ENCODE measurements at regions not wholly inside any gene's neighbourhood (a gene's known extent, or its start where the extent isn't known, plus 50 kb on each side); places are given as distances from the start of the nearest gene placed in this dataset.

- no peak for DNase-seq
Observed at GRCh38 chr2:217070043-217070430, 210.2 kb upstream of the TNP1 start.

DNA sequence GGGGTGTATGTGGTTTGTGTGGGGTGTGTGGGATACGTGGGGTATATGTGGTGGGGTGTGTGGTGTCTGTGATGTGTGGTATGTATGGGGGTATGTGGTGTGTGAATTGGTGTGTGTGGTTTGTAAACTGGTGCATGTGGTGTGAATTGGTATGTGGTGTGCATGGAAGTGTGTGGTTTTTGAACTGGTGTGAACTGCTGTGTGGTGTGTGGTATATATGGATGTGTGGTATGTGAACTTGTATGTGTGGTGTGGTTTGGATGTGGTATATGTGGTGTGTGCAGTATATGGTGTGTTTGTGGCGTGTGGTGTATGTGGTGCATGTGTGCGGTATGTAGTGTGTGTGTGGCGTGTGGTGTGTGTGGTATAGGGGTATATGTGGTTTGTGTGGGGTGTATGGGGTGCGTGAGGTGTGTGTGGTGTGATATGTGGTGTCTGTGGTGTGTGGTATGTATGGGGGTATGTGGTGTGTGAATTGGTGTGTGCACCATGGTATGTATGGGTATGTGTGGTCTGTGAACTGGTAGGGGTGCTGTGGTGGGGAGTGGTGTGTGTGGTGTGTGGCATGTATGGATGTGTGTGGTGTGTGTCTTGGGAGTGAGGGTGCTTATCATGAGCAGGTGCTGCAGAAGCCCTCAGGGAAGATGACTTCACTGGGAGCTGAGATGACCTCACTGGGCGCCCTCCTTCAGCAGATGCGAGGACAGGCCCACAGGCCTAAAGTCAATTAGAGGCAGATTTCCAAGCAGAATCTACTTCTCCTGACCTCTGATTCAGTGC lies 209.6 kb upstream of the TNP1 start:
- DNase-seq = no peak

DNA sequence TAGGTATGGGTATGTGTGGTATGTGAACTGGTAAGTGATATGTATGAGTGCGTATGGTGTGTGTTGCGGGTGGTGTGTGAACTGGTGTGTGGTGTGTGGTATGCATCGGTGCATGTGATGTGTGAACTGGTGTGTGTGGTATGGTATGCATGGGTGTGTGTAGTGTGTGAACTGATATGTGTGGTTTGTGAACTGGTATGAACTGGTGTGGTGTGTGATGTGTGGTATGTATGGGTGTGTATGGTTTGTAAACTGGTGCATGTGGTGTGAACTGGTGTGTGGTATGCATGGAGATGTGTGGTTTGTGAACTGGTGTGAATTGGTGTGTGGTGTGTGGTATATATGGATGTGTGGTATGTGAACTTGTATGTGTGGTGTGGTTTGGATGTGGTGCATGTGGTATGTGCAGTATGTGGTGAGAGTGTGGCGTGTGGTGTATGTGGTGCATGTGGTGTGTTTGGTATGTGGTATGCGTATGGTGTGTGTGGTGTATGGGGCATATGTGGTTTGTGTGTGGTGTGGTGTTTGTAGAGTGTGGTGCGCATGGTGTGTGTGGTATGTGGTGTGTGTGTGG lies 208.9 kb upstream of the TNP1 start:
- DNase-seq = no peak

DNA sequence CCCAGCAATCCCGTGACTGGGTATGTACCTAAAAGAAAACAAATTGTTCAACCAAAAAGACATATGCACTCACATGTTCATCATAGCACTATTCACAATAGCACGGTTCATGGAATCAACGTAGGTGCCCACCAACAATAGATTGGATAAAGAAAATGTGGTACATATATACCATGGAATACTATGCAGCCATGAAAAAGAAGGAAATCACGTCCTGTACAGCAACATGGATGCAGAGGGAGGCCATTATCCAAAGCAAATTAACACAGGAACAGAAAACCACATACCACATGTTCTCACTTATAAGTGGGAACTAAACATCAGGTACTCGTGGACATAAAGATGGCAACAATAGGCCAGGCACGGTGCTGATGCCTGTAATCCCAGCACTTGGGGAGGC lies 207.9 kb upstream of the TNP1 start:
- no peak for DNase-seq

DNA sequence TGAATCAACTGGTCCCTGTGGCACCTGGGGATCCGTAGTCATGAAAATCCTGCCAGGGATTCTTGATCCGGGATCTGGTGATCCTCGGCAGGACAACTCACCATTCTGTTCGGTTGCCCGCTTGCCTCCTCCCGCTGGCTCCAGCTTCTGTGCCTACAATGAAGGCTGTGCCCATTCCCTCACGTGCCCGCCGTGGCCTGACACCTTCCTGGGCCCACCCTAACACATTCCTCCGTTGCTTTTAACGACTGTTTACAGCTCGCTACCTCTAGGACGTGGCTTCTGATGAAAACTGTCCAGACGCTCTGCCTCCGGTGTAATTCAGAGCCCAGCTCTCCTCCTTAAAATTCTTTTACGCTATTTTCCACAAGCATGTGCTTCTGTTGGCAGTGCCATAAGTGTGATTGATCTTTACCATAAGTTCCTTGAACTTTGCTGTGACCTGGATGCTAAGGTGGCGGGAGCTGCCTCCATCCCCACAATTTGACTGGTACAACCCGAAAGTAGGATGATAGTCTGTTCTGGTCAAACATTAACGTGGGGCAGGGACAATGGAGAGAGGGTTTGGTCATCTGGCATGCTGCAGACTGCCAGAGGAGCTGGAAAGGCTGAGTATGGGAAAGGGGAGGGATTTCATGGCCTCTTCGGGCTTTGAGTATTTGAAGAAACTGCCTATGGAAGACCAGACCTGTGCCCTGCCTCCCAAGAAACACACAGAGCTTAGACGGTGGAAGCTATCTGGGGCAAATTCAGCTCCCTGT lies 206.8 kb upstream of the TNP1 start:
- no peak for DNase-seq

GRCh38 chr2:217065695-217066405 lies 206.0 kb upstream of the TNP1 start:
- no peak for DNase-seq

- DNase-seq = no peak
Observed at GRCh38 chr2:217065012-217065290, 205.1 kb upstream of the TNP1 start.

GRCh38 chr2:217064234-217065011 lies 204.6 kb upstream of the TNP1 start:
- DNase-seq = no peak

DNA sequence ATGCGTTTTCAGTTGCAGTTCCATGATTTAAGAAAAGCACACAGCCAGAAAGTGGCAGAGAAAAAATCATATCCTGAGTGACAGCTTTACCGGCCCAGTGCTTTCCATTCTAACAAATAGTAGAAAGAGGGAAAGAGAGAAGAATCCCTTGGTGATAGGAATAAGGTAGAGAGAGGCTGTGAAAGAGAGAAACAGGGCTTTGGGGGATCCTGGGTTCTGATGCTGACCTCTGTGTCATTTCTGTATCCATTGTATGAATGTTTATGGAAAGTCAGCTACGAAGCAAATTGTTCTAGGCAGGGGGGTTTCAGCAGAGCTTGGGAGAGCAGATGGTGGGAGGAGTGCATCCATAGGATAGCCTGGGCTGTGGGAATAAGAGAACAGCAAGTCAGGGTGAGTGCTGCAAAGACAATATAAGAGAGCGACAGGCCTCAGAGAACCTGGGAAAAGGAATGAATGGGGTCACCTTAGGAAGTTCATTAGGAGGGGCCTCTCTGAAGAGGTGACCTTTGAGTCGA lies 203.4 kb upstream of the TNP1 start:
- no peak for DNase-seq

GRCh38 chr2:217062768-217063167 lies 202.9 kb upstream of the TNP1 start:
- DNase-seq = no peak

GRCh38 chr2:217061916-217062505 lies 202.1 kb upstream of the TNP1 start:
- no peak for DNase-seq

- DNase-seq = no peak
Observed at GRCh38 chr2:217060951-217061547, 201.2 kb upstream of the TNP1 start.

DNA sequence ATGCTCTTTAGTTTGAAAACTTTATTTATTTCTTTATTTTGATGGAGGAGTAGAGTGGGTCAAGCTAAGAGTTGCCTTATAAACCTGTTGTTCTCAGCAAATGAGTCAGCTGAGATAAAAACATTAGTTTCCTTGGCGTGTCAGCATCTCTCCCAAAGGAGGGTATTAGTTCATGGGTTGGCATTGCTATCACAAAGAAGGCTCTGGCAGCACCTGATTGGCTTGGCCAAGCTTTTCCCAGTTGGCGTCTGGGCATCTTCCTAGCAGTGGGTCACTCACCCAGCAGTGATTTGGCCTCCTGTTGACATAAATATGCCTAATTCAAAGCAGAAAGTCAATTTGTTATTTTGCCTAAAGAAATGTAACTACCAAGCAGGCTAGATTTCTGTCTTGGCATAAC lies 200.7 kb upstream of the TNP1 start:
- no peak for DNase-seq

DNA sequence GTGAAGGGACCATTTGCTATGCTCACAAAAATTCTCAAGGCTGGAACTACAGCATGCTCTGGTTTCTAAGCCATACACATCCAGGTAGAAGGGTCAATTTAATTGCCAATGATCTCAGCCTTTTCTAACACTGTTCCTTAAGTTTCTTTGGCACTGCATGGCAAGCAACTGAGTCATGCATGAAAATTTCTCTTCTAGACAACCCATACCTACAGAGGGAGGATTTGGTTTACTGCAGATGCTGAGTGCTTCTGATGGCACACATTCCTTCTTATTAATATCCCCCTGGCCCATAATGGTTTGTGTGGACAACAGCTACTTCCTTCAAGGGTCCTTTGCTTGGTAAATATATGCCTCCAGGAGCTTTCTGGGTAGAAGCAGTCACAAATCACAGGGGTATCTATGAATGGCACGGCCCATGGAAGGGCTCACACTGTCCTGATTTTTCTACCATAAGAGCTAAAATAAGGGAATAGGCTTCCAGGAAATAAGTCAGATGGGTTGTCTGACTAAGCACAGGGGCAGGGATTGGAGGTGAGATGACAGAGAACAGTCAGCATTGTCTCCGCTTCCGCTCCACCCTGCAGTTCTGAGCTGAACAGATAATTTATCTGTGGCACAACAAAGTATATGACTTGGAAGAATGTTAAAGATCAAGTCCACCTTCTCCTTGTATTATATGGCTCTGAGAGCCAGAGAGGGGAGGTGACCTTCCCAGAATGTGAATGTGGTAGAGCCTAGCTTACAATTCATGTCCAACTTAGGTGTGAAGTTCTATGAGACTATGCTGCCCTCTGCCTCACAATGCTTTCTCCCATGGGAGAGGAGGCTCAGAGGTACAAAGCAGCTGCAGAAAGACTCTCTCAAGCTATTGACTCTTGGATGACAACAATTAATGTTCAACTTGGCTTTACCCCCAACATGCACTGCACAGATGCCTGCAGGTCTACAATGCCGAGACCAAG lies 199.2 kb upstream of the TNP1 start:
- no peak for DNase-seq

DNA sequence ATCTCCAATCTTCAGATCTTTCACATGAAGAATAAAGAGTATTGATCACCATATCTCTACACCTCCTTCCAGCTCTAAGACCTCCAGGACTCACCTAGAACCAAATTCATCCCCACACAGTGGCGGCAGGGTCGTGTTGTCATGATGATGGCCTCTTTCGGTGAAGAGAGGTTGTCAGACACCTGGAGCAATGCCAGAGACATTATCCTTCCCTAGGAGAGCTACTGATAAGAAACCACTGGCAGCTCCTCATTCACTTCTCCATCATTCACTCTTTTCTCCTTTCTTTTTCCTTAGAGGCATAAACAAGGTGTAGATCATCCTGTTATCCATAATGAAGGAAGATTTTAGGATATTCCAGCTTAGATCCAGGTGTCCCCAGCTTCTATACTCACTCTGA lies 197.9 kb upstream of the TNP1 start:
- no peak for DNase-seq

DNA sequence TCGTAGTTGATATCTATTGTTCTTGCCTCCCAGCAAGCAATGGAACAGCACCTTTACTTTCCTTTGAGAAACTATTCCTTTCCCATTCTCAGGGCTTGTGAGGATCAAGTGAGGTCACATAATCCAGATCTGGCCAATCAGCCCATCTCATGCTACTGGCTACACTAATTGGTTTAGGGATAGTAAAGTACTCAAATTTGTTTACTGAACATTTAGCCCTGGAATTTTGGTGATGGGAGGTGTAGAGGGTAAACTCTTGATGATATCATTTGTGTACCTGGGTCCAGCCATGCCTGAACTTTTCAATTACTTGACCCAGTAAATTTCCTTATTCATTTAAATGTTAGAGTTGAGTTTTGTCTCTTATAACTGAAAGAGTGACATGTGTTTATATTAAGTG lies 195.8 kb upstream of the TNP1 start:
- DNase-seq = no peak

DNA sequence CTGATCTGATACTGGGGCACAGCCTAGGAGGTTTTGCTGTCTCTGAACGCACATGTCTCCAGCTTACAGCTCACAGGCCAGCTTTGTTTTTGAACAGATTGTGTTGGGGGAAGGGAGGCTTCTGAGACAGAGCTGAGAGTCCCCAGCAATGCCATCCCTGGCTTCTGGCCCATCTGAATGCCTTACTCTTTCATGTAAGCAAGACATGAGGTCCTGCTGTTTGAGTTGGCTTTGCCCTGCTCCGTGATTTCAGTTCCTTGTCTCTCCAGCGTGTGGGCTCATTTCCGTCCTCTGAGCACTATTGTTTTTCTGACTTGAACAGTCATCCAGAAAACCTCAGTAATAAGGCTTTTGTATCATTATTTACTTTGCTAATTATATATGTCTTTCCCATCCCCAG lies 194.9 kb upstream of the TNP1 start:
- DNase-seq = no peak

GRCh38 chr2:217052856-217053577 lies 193.2 kb upstream of the TNP1 start:
- DNase-seq = no peak

DNA sequence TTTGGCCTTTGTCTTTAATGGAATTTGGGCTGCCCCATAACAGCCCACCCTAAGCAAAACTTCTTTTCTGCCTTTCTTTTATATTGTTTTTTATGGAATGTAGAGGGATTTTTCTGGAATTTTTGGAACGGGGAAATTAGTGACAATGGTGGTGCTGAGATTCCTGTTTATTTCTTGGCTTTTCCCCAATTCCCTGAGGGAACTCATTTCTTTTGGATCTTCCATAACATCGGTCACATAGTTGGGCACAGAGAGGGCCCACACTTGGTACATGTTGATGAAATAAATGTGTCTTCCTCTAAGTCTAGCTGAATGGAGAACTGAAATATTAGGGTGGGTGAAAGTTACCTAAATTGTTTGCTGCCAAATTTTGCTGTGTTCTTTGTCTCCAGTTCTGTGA lies 191.6 kb upstream of the TNP1 start:
- no peak for DNase-seq

DNA sequence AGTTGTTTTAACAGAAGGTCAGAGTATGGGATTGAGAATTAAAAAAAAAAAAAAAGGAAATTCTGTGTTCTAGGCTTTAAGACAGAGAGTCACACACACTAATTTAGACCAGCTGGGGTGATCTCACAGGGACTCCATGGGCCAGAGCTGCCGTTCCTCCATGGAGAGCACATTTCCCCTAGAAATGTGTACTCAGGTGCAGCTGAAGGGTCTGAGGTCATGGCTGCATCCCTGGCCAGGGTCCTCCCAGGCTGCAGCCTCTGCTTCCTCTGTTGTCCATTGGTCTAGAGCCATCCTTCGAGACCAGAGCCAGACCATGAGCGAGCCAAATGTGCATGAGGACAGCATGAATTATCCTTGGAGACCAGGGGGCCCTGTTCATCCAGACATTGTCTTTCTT lies 190.1 kb upstream of the TNP1 start:
- DNase-seq = no peak

All from CD4-positive, alpha-beta T cell treated with Interleukin-17A for 4 hours (primary cell).